OCI-LY3 (cell line): ENCODE measurements at regions not wholly inside any gene's neighbourhood (a gene's known extent, or its start where the extent isn't known, plus 50 kb on each side); places are given as distances from the start of the nearest gene placed in this dataset.

Experiments
- CTCF ChIP-seq: fragments of 200-600, 300-600 bp; sonication (generic); IDR thresholded peaks from 2 replicates; pipeline ENCODE4 v1.5.1; 2014; ENCODE audit warnings: antibody characterized with exemption, low read length, low read depth
- EZH2phosphoT487 ChIP-seq: fragments of 200-600 bp; shearing (Covaris generic); IDR thresholded peaks from 2 replicates; pipeline ENCODE4 v1.6.1; 2018; ENCODE audit warnings: antibody characterized with exemption, mixed run types, low read depth

DNA sequence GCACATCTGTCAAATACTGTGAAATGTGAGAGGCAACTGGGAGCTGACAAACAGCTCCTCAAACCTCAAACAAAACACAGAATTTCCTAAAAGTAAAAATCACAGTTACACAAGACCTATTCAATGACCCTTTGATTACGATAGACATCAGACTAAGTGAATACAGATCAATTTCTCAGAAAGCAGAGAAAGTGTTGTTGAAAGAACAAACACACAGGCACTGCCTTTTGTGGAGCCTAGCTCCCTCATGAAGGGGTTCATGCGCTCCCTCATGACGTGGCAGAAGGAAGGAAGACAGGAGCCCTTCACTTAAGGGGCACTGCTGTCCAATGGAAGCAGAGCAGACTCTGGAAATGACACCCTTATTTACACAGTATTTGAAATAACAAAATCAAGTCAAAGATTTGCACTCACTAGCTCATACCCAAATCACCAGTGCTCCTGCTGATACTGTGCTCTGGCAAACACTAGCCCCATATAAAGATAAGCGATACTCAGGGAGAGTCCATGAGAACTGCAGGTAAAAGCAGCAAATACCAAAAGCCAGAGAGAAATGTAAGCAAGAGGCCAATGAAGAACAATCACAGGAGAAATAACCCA is 144.9 kb downstream of the KLF12 start:
- TF ChIP-seq CTCF = no peak
- TF ChIP-seq EZH2phosphoT487 = no peak
